ENCODE measurements at regions not wholly inside any gene's neighbourhood (a gene's known extent, or its start where the extent isn't known, plus 50 kb on each side); places are given as distances from the start of the nearest gene placed in this dataset.

- no peak for ATAC-seq
- 68 to 73% methylated on average over 2 to 3 of the region's 3 CpGs for whole genome bisulfite sequencing, 2 donors (ENCODE audit: low coverage in 1 of 2)
Measured at GRCh38 chr9:79973627-79974026, 401.9 kb downstream of the TLE4 start.

GRCh38 chr9:79970146-79970425 is 398.3 kb downstream of the TLE4 start:
- H3K27me3 ChIP-seq = no peaks in the 10 kb centered on the region
- 71 to 93% methylated on average over 2 of the region's 2 CpGs for WGBS, 2 donors (ENCODE audit: low coverage in 1 of 2)
- H3K9me3 ChIP-seq = no peaks in the 10 kb centered on the region
- no peak for ATAC-seq
- no peaks in the 10 kb centered on the region for H3K36me3 ChIP-seq
- H3K4me3 ChIP-seq = no peak overlapping the region
- TF ChIP-seq EP300 (IDR thresholded peaks at IDR 0.05) = no peak
- TF ChIP-seq POLR2A (IDR thresholded peaks at IDR 0.05) = no peak
- TF ChIP-seq CTCF (IDR thresholded peaks at IDR 0.05) = no peak
- no peak for TF ChIP-seq POLR2AphosphoS5 (IDR thresholded peaks at IDR 0.05)
- H3K4me1 ChIP-seq = no peaks in the 10 kb centered on the region
- no peak overlapping the region for H3K27ac ChIP-seq

More at GRCh38 chr9:79973627-79974026, 401.9 kb downstream of the TLE4 start:
- Histone ChIP-seq H3K36me3 (no peaks in the 10 kb centered on the region), H3K4me1 (peaks cover 0 to 30% (median 6%) of the 10 kb centered on the region in 3 donors), H3K27me3 (no peaks in the 10 kb centered on the region), H3K4me3 (no peak overlapping the region), H3K27ac (no peak overlapping the region), H3K9me3 (no peaks in the 10 kb centered on the region)
- TF ChIP-seq POLR2AphosphoS5 (IDR thresholded peaks at IDR 0.05) (no peak), EP300 (IDR thresholded peaks at IDR 0.05) (no peak), POLR2A (IDR thresholded peaks at IDR 0.05) (no peak), CTCF (IDR thresholded peaks at IDR 0.05) (no peak)

- 84 to 87% methylated on average over 3 of the region's 3 CpGs for WGBS, 2 donors (ENCODE audit: low coverage in 1 of 2)
- H3K4me1 ChIP-seq = no peaks in the 10 kb centered on the region
- no peak overlapping the region for H3K27ac ChIP-seq
- no peak for TF ChIP-seq CTCF (IDR thresholded peaks at IDR 0.05)
- no peak for TF ChIP-seq POLR2A (IDR thresholded peaks at IDR 0.05)
- TF ChIP-seq POLR2AphosphoS5 (IDR thresholded peaks at IDR 0.05) = no peak
- TF ChIP-seq EP300 (IDR thresholded peaks at IDR 0.05) = no peak
- H3K27me3 ChIP-seq = no peaks in the 10 kb centered on the region
- H3K4me3 ChIP-seq = no peak overlapping the region
- H3K36me3 ChIP-seq = no peaks in the 10 kb centered on the region
- ATAC-seq = no peak
- H3K9me3 ChIP-seq = no peaks in the 10 kb centered on the region
Measured at GRCh38 chr9:79969393-79970145, 397.8 kb downstream of the TLE4 start.

GRCh38 chr9:79968533-79968932 is 396.8 kb downstream of the TLE4 start:
- H3K27me3 ChIP-seq = no peaks in the 10 kb centered on the region
- no peaks in the 10 kb centered on the region for H3K4me1 ChIP-seq
- H3K4me3 ChIP-seq = no peak overlapping the region
- H3K27ac ChIP-seq = no peak overlapping the region
- H3K36me3 ChIP-seq = no peaks in the 10 kb centered on the region
- no peak for TF ChIP-seq POLR2AphosphoS5 (IDR thresholded peaks at IDR 0.05)
- TF ChIP-seq EP300 (IDR thresholded peaks at IDR 0.05) = no peak
- no peak for TF ChIP-seq CTCF (IDR thresholded peaks at IDR 0.05)
- no peak for TF ChIP-seq POLR2A (IDR thresholded peaks at IDR 0.05)
- no peak for ATAC-seq
- WGBS, 2 donors (ENCODE audit: low coverage in 1 of 2) = 90 to 100% methylated on average over 1 of the region's 1 CpG
- H3K9me3 ChIP-seq = no peaks in the 10 kb centered on the region

GRCh38 chr9:79962836-79963235 is 391.1 kb downstream of the TLE4 start:
- Histone ChIP-seq H3K4me1 (no peaks in the 10 kb centered on the region), H3K4me3 (no peak overlapping the region), H3K36me3 (no peaks in the 10 kb centered on the region), H3K9me3 (no peaks in the 10 kb centered on the region), H3K27me3 (no peaks in the 10 kb centered on the region), H3K27ac (no peak overlapping the region)
- WGBS, 2 donors (ENCODE audit: low coverage in 1 of 2) = 76 to 86% methylated on average over 3 of the region's 3 CpGs
- no peak for ATAC-seq
- no peak for TF ChIP-seq EP300 (IDR thresholded peaks at IDR 0.05)
